Glutamatergic neuron (in vitro differentiated cells): ENCODE measurements at regions not wholly inside any gene's neighbourhood (a gene's known extent, or its start where the extent isn't known, plus 50 kb on each side); places are given as distances from the start of the nearest gene placed in this dataset.

Experiments used
- DNase-seq: peaks from one replicate; pipeline ENCODE4 v3.0.0; 2022
- H3K27ac Mint-ChIP-seq: one replicate; pipeline ENCODE4 v1.8.0; 2020; ENCODE audit warnings: mild to moderate bottlenecking, mixed read lengths, inconsistent platforms; ENCODE audit not compliant: unreplicated experiment
- H3K27me3 Mint-ChIP-seq: one replicate; pipeline ENCODE4 v1.8.0; 2020; ENCODE audit warnings: mild to moderate bottlenecking, moderate library complexity, mixed read lengths, inconsistent platforms; ENCODE audit not compliant: unreplicated experiment
- H3K36me3 Mint-ChIP-seq: one replicate; pipeline ENCODE4 v1.8.0; 2020; ENCODE audit warnings: mild to moderate bottlenecking, mixed read lengths, inconsistent platforms; ENCODE audit not compliant: unreplicated experiment
- H3K4me1 Mint-ChIP-seq: one replicate; pipeline ENCODE4 v1.8.0; 2020; ENCODE audit warnings: mild to moderate bottlenecking, low read depth, mixed read lengths, inconsistent platforms; ENCODE audit not compliant: unreplicated experiment
- H3K4me3 Mint-ChIP-seq: one replicate; pipeline ENCODE4 v1.8.0; 2020; ENCODE audit warnings: mild to moderate bottlenecking, mixed read lengths, inconsistent platforms; ENCODE audit not compliant: unreplicated experiment
- H3K9me3 Mint-ChIP-seq: one replicate; pipeline ENCODE4 v1.8.0; 2020; ENCODE audit warnings: mild to moderate bottlenecking, moderate library complexity, mixed read lengths, inconsistent platforms; ENCODE audit not compliant: unreplicated experiment
- TF ChIP-seq, protein P1 (sequence below): fragments of 200-600 bp; sonication (generic); IDR thresholded peaks from one replicate; pipeline ENCODE4 v1.5.0; 2021; ENCODE audit not compliant: partially characterized antibody, unreplicated experiment

GRCh38 chr1:214187121-214187900 lies 93.6 kb upstream of the SMYD2 start:
- Mint-ChIP-seq H3K27me3 (peaks cover 5% of the 10 kb centered on the region), H3K36me3 (peaks cover 8% of the 10 kb centered on the region), H3K9me3 (peaks cover 3% of the 10 kb centered on the region), H3K27ac (peak overlapping the region; percentile 15), H3K4me3 (peak overlapping the region; percentile 90), H3K4me1 (peaks cover 4% of the 10 kb centered on the region)
- peak; percentile 47 for DNase-seq
- TF ChIP-seq, protein P1, sequence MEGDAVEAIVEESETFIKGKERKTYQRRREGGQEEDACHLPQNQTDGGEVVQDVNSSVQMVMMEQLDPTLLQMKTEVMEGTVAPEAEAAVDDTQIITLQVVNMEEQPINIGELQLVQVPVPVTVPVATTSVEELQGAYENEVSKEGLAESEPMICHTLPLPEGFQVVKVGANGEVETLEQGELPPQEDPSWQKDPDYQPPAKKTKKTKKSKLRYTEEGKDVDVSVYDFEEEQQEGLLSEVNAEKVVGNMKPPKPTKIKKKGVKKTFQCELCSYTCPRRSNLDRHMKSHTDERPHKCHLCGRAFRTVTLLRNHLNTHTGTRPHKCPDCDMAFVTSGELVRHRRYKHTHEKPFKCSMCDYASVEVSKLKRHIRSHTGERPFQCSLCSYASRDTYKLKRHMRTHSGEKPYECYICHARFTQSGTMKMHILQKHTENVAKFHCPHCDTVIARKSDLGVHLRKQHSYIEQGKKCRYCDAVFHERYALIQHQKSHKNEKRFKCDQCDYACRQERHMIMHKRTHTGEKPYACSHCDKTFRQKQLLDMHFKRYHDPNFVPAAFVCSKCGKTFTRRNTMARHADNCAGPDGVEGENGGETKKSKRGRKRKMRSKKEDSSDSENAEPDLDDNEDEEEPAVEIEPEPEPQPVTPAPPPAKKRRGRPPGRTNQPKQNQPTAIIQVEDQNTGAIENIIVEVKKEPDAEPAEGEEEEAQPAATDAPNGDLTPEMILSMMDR = no peak

DNA sequence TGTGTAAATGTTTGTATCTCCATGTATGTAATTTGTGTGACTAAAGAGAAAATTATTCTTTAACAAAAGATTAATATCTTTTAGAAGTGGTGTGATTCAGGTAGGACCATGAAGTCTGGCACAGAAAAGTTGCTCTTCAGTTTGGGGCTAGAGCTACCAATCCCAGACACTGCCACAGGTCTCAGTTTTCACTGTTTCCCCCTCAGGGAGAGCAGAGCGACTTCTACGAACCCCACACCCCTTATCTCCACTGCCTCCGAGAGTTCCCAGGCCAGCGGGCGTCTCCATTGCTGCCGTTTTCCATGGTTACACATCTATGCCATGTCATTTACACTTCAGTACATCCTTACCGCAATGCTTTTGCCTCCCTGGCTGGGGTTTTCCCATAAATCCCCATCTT lies 93.0 kb upstream of the SMYD2 start:
- no peak for DNase-seq
- Mint-ChIP-seq H3K4me3 (no peak overlapping the region), H3K9me3 (peaks cover 1% of the 10 kb centered on the region), H3K27ac (no peak overlapping the region), H3K27me3 (peaks cover 5% of the 10 kb centered on the region), H3K36me3 (peaks cover 5% of the 10 kb centered on the region), H3K4me1 (peaks cover 8% of the 10 kb centered on the region)
- TF ChIP-seq, protein P1 = no peak

GRCh38 chr1:214188835-214189234 lies 92.1 kb upstream of the SMYD2 start:
- H3K27me3 Mint-ChIP-seq = peaks cover 3% of the 10 kb centered on the region
- no peaks in the 10 kb centered on the region for H3K36me3 Mint-ChIP-seq
- no peak overlapping the region for H3K27ac Mint-ChIP-seq
- TF ChIP-seq, protein P1 = no peak
- H3K4me3 Mint-ChIP-seq = no peak overlapping the region
- H3K9me3 Mint-ChIP-seq = peaks cover under 1% of the 10 kb centered on the region
- H3K4me1 Mint-ChIP-seq = peaks cover 16% of the 10 kb centered on the region
- no peak for DNase-seq

- H3K4me1 Mint-ChIP-seq = peaks cover 20% of the 10 kb centered on the region
- no peaks in the 10 kb centered on the region for H3K36me3 Mint-ChIP-seq
- no peaks in the 10 kb centered on the region for H3K27me3 Mint-ChIP-seq
- H3K27ac Mint-ChIP-seq = peak overlapping the region; percentile 52
- peak; percentile 31 for DNase-seq
- H3K9me3 Mint-ChIP-seq = peaks cover 3% of the 10 kb centered on the region
- TF ChIP-seq, protein P1 = no peak
- peak overlapping the region; percentile 31 for H3K4me3 Mint-ChIP-seq
These were observed 87.9 kb upstream of the SMYD2 start for GRCh38 chr1:214192825-214193643.
